HCT116 (cell line): ENCODE measurements at regions not wholly inside any gene's neighbourhood (a gene's known extent, or its start where the extent isn't known, plus 50 kb on each side); places are given as distances from the start of the nearest gene placed in this dataset.

Experiments
- ATAC-seq: fragments of 200-7000 bp; cut with Tn5 transposase; 2 replicates; pipeline ENCODE4 v1.9.1; 2020; ENCODE audit warnings: mild to moderate bottlenecking, moderate library complexity
- BruUV-seq: library from RNA; stranded (reverse); fragments of 400-500 nt; replicated peaks from 2 replicates; lab custom pipeline; 2021; lab: Mats Ljungman, UMichigan
- CTCF ChIA-PET: fragments of 300-600 bp; sonication (Branson Sonifier 250); formaldehyde crosslinking; loops from one replicate; lab custom pipeline; 2021; ENCODE audit warnings: antibody characterized with exemption; lab: Charles Lee
- POLR2A ChIA-PET: fragments of 300-600, 350-600 bp; sonication (Branson Sonifier 250); formaldehyde crosslinking; loops from one replicate; lab custom pipeline; 2021; ENCODE audit warnings: antibody characterized with exemption; lab: Charles Lee
- RAD21 ChIA-PET, 2 experiments: fragments of 300-600 bp; sonication (Branson Sonifier 250); formaldehyde crosslinking; loops; one replicate each; lab custom pipeline; 2023; ENCODE audit warnings: low total read pairs in 2 of 2; ENCODE audit not compliant: uncharacterized antibody in 2 of 2, unreplicated experiment in 2 of 2, low non-redundant PET in 1 of 2; lab: Charles Lee
- DNase-seq: peaks from one replicate; pipeline ENCODE4 v3.0.0-alpha.2; 2010; ENCODE audit warnings: low read depth, low spot score
- H2AFZ ChIP-seq: fragments of 200-600 bp; shearing (Covaris generic), sonication (generic); 2 replicates; pipeline ENCODE4 v1.6.1; 2017; ENCODE audit warnings: low read depth, mixed run types, mixed read lengths, antibody characterized with exemption, low read length; ENCODE audit not compliant: poor library complexity, severe bottlenecking
- H3K27ac ChIP-seq: 2 replicates; pipeline ENCODE4 v1.5.1; 2012; ENCODE audit warnings: low read depth, low read length
- H3K27me3 ChIP-seq: fragments of 200-600 bp; sonication (generic); 2 replicates; pipeline ENCODE4 v1.6.1; 2016; ENCODE audit warnings: mixed run types, low read length, mixed read lengths; ENCODE audit not compliant: insufficient read depth
- H3K36me3 ChIP-seq, 2 experiments: fragments of 200-500 bp in 1 of 2; fragments of 200-600 bp in 1 of 2; sonication (Bioruptor generic) in 1 of 2; sonication (generic) in 1 of 2; 2 replicates each; pipeline versions ENCODE4 v1.5.1 to v1.6.1; 2014 to 2016; ENCODE audit warnings: low read length in 2 of 2, inconsistent platforms in 1 of 2, mixed read lengths in 1 of 2, mixed run types in 1 of 2; ENCODE audit not compliant: insufficient read depth in 2 of 2, control insufficient read depth in 1 of 2
- H3K4me1 ChIP-seq, 2 experiments: fragments of 200-600 bp in 1 of 2; sonication (generic) in 1 of 2; 2 replicates each; pipeline versions ENCODE4 v1.5.1 to v1.6.1; 2012 to 2017; ENCODE audit warnings: low read length in 2 of 2, inconsistent platforms in 1 of 2, mild to moderate bottlenecking in 1 of 2, mixed read lengths in 1 of 2, mixed run types in 1 of 2, moderate library complexity in 1 of 2; ENCODE audit not compliant: insufficient read depth in 2 of 2, control insufficient read depth in 1 of 2
- H3K4me2 ChIP-seq: fragments of 200-600 bp; sonication (generic); 2 replicates; pipeline ENCODE4 v1.6.1; 2017; ENCODE audit warnings: mixed run types, low read length, mixed read lengths
- H3K4me3 ChIP-seq, 2 experiments: fragments of 200-600 bp in 1 of 2; sonication (generic) in 1 of 2; replicated peaks in 1 of 2; 2 replicates each; pipeline ENCODE4 v1.5.1; 2011 to 2016; ENCODE audit warnings: low read length in 2 of 2, control low read depth in 1 of 2, low read depth in 1 of 2, mild to moderate bottlenecking in 1 of 2, mixed read lengths in 1 of 2, mixed run types in 1 of 2
- H3K79me2 ChIP-seq: fragments of 200-600 bp; sonication (generic); 2 replicates; pipeline ENCODE4 v1.6.1; 2017; ENCODE audit warnings: mild to moderate bottlenecking, mixed run types, low read length, moderate library complexity, mixed read lengths; ENCODE audit not compliant: insufficient read depth
- H3K9ac ChIP-seq: fragments of 200-600 bp; sonication (generic); 2 replicates; pipeline ENCODE4 v1.6.1; 2016; ENCODE audit warnings: low read length, mixed read lengths
- H3K9me2 ChIP-seq: fragments of 200-600 bp; sonication (generic), shearing (Covaris generic); 2 replicates; pipeline ENCODE4 v1.6.1; 2017; ENCODE audit warnings: mixed run types, mild to moderate bottlenecking, moderate library complexity; ENCODE audit not compliant: insufficient read depth
- H3K9me3 ChIP-seq, 2 experiments: fragments of 200-500 bp in 1 of 2; fragments of 200-600 bp in 1 of 2; sonication (Bioruptor generic) in 1 of 2; sonication (generic) in 1 of 2; 2 replicates each; pipeline ENCODE4 v1.6.1; 2014 to 2017; ENCODE audit warnings: low read length in 2 of 2, mixed read lengths in 2 of 2, inconsistent platforms in 1 of 2, low read depth in 1 of 2, mild to moderate bottlenecking in 1 of 2, mixed run types in 1 of 2, moderate library complexity in 1 of 2; ENCODE audit not compliant: control insufficient read depth in 1 of 2, insufficient read depth in 1 of 2
- H4K20me1 ChIP-seq: fragments of 200-600 bp; sonication (generic), shearing (Covaris generic); 2 replicates; pipeline ENCODE4 v1.6.1; 2017; ENCODE audit warnings: mixed run types, mild to moderate bottlenecking, moderate library complexity; ENCODE audit not compliant: insufficient read depth
- EGR1 ChIP-seq: IDR thresholded peaks from 2 replicates; pipeline ENCODE4 v1.6.1; 2012; ENCODE audit warnings: low read depth
- ELF1 ChIP-seq: IDR thresholded peaks from 2 replicates; pipeline ENCODE4 v1.6.1; 2012; ENCODE audit warnings: low read depth, borderline replicate concordance
- EZH2 ChIP-seq: fragments of 200-600 bp; sonication (generic); IDR thresholded peaks from 2 replicates; pipeline ENCODE4 v1.6.1; 2017; ENCODE audit warnings: antibody characterized with exemption, mixed run types
- EZH2phosphoT487 ChIP-seq: fragments of 200-600 bp; IDR thresholded peaks from 2 replicates; pipeline ENCODE4 v1.6.1; 2018; ENCODE audit warnings: antibody characterized with exemption, borderline replicate concordance
- POLR2A ChIP-seq: IDR thresholded peaks from 2 replicates; pipeline ENCODE4 v1.7.0; 2011; ENCODE audit warnings: borderline replicate concordance; ENCODE audit not compliant: insufficient read depth, insufficient read length; ENCODE audit errors: extremely low read depth
- POLR2AphosphoS5 ChIP-seq: IDR thresholded peaks from 2 replicates; pipeline ENCODE4 v1.6.1; 2011; ENCODE audit warnings: mild to moderate bottlenecking, low read depth, low read length, moderate library complexity
- RAD21 ChIP-seq: IDR thresholded peaks from 2 replicates; pipeline ENCODE4 v1.6.1; 2012; ENCODE audit warnings: low read depth, mild to moderate bottlenecking
- SP1 ChIP-seq: IDR thresholded peaks from 2 replicates; pipeline ENCODE4 v1.6.1; 2012; ENCODE audit warnings: low read depth
- TCF7L2 ChIP-seq: IDR thresholded peaks from 2 replicates; pipeline ENCODE4 v1.7.0; 2011; ENCODE audit warnings: borderline replicate concordance, inconsistent platforms; ENCODE audit not compliant: insufficient read depth, insufficient read length; ENCODE audit errors: extremely low read depth
- ZFX ChIP-seq: fragments of 450-650 bp; IDR thresholded peaks from 2 replicates; pipeline ENCODE4 v1.6.1; 2017
- intact Hi-C: fragments of 100-400 bp; cut with micrococcal nuclease; formaldehyde crosslinking; loops from 2 replicates; pipeline ENCODE4 v1.10.0; 2022
- TF ChIP-seq, protein P1 (sequence below): IDR thresholded peaks from 2 replicates; pipeline ENCODE4 v1.6.1; 2012
- TF ChIP-seq, protein P2 (sequence below): IDR thresholded peaks from 2 replicates; pipeline ENCODE4 v1.6.1; 2012; ENCODE audit warnings: low read depth

DNA sequence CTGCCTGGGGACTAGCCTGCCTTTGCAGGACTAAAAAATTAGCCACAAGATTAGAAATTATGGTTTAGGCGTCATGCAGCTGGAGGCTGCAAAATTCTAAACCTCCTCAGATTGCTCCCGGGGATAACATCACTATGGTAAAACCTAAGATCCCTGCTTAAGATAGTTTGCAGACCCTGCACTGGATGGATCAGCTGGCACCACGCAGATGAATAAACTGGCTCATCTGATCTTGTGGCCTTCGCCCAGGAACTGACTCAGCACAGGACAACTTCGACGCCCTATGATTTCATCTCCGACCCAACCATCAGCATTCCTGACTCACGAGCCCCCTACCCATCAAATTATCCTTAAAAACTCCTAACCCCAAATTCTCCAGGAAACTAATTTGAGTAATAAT is 482.4 kb downstream of the SPRY1 start:
- Histone ChIP-seq H2AFZ (no peak overlapping the region), H3K9me2 (no peaks in the 10 kb centered on the region), H3K27ac (no peak overlapping the region), H3K9me3 (no peaks in the 10 kb centered on the region), H3K4me1 (no peaks in the 10 kb centered on the region), H3K27me3 (no peaks in the 10 kb centered on the region), H3K36me3 (no peaks in the 10 kb centered on the region), H3K4me2 (no peak overlapping the region), H3K79me2 (no peaks in the 10 kb centered on the region), H3K9ac (no peak overlapping the region), H3K4me3 (no peak overlapping the region), H4K20me1 (no peaks in the 10 kb centered on the region)
- TF ChIP-seq EZH2phosphoT487 = no peak
- TF ChIP-seq, protein P1, sequence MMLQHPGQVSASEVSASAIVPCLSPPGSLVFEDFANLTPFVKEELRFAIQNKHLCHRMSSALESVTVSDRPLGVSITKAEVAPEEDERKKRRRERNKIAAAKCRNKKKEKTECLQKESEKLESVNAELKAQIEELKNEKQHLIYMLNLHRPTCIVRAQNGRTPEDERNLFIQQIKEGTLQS = no peak
- TF ChIP-seq EZH2 = no peak
- TF ChIP-seq ZFX = no peak
- TF ChIP-seq, protein P2, sequence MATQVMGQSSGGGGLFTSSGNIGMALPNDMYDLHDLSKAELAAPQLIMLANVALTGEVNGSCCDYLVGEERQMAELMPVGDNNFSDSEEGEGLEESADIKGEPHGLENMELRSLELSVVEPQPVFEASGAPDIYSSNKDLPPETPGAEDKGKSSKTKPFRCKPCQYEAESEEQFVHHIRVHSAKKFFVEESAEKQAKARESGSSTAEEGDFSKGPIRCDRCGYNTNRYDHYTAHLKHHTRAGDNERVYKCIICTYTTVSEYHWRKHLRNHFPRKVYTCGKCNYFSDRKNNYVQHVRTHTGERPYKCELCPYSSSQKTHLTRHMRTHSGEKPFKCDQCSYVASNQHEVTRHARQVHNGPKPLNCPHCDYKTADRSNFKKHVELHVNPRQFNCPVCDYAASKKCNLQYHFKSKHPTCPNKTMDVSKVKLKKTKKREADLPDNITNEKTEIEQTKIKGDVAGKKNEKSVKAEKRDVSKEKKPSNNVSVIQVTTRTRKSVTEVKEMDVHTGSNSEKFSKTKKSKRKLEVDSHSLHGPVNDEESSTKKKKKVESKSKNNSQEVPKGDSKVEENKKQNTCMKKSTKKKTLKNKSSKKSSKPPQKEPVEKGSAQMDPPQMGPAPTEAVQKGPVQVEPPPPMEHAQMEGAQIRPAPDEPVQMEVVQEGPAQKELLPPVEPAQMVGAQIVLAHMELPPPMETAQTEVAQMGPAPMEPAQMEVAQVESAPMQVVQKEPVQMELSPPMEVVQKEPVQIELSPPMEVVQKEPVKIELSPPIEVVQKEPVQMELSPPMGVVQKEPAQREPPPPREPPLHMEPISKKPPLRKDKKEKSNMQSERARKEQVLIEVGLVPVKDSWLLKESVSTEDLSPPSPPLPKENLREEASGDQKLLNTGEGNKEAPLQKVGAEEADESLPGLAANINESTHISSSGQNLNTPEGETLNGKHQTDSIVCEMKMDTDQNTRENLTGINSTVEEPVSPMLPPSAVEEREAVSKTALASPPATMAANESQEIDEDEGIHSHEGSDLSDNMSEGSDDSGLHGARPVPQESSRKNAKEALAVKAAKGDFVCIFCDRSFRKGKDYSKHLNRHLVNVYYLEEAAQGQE = no peak
- intact Hi-C loops = no loop called here
- no peak for DNase-seq
- ChIA-PET CTCF (no interaction called here), POLR2A (no interaction called here), RAD21 (no interaction called here)
- no peak for ATAC-seq
- no TSS peak for BruUV-seq

DNA sequence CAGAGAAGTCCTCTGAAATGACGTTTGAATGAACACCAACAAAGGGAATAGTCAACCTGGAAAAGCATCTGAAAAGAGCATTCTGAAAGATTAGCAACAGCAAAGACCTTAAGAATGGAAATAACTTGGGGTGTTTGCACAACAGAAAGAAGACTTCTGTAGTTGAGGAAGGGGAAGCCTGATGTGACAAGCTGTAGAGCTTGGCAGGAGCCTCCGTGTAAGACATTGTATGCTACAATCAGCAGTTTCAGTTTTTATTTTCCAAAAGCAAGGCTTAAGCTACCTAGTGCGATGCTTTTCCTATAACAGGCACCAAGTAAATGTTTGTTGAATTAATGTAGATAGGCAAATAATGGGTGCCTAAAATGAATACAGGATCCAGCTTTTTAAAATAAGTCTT is 484.0 kb downstream of the SPRY1 start:
- Histone ChIP-seq H3K27me3 (no peaks in the 10 kb centered on the region), H3K9ac (no peak overlapping the region), H3K4me3 (no peak overlapping the region), H3K9me3 (no peaks in the 10 kb centered on the region), H3K4me2 (no peak overlapping the region), H2AFZ (no peak overlapping the region), H3K36me3 (no peaks in the 10 kb centered on the region), H3K9me2 (no peaks in the 10 kb centered on the region), H3K4me1 (no peaks in the 10 kb centered on the region), H3K27ac (no peak overlapping the region), H4K20me1 (no peaks in the 10 kb centered on the region), H3K79me2 (no peaks in the 10 kb centered on the region)
- ATAC-seq (no peak), DNase-seq (no peak)
- ChIA-PET CTCF (interaction anchor here (1.1 kb wide), 1 partner anchor 108 kb away, joined by 3 read pairs; no protein-coding TSS in a partner anchor), POLR2A (no interaction called here), RAD21 (no interaction called here)
- BruUV-seq = no TSS peak
- intact Hi-C loops = no loop called here
- no peak for TF ChIP-seq EGR1
- TF ChIP-seq, protein P2 = no peak
- TF ChIP-seq, protein P1 = no peak
- TF ChIP-seq POLR2AphosphoS5 = no peak
- TF ChIP-seq TCF7L2 = no peak
- no peak for TF ChIP-seq ELF1
- no peak for TF ChIP-seq POLR2A
- no peak for TF ChIP-seq RAD21
- no peak for TF ChIP-seq SP1
- TF ChIP-seq EZH2 = no peak
